SKM-1 (cell line): ENCODE measurements at regions not wholly inside any gene's neighbourhood (a gene's known extent, or its start where the extent isn't known, plus 50 kb on each side); places are given as distances from the start of the nearest gene placed in this dataset.

Experiments used
- DNase-seq: peaks from one replicate; lab custom pipeline; 2025; ENCODE audit not compliant: unreplicated experiment; lab: John Stamatoyannopoulos, UW

GRCh38 chr4:81639248-81639647, 167.5 kb upstream of the RASGEF1B start:
- DNase-seq: no peak

GRCh38 chr4:81638698-81639097, 167.0 kb upstream of the RASGEF1B start:
- DNase-seq: no peak

DNA sequence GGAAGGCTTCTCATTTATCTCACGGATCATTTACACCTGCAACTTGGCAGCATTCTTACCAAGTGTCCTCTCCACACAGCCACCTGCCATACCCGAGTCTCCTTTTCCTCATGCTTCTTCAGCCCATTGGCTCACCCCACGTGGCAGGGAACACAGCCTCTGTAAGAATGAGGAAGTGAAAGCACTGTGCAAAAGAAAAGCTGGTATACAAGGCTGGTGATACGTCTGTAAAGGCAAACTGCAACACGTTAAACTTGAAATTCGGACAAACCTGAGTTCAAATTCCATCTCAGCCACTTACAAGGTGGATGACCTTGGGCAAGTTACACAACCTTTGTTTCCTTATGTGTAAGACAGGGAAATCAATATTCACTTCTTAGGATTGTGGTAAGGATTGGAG, 164.0 kb upstream of the RASGEF1B start:
- DNase-seq: peak; percentile 34

DNA sequence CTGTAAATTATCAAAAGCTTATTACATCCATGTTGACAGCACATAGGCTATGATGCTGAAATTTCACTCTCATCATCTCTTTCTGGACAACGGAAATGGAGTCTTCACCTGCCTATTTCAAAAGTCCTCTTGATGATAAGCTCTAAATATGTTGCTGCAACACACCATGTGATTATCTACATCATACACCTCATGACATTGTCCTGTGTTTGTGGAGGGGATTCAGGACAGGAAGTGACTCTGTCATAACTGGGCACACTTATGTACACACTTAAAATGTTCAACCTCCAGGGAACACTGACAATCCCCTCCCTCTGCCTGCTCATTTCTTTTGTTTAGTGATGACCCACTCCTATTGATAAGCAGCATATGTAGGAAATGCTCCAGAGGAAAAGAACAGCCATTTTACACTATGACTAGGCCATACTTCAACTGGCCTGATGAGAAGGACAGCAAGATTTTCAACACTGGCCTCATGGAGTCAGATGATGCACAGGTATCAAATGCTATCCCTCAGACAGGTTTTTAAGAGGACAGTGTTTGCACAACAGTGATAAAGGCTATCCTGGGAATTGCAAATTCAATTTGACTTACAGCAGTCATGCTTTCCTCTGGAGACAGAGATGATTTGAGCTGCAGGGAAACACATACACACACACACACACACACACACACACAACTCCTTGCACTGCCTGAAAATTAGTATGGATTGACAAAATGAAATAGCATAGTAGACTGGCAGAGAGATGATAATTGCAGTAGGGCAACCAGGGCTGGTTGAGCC, 163.3 kb upstream of the RASGEF1B start:
- DNase-seq: no peak

DNA sequence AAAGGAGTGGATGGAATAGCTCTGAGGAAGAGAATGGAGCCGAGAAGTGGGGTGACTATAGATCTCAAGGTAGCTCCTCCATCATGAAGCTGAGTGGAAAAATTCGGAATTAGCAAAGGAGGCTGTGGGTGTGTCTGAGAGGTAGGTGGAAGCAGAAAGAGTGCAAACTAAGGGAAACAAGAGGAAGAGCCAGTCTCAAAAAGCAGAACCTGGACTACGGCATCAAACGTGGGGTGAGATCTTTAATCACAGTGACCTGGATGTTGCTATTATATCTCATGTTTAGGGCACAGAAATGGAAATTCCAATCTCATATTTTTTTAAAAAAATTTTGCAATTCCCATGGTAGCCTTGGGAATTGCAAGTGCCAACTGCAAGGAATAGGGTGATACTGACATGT, 162.5 kb upstream of the RASGEF1B start:
- DNase-seq: no peak

DNA sequence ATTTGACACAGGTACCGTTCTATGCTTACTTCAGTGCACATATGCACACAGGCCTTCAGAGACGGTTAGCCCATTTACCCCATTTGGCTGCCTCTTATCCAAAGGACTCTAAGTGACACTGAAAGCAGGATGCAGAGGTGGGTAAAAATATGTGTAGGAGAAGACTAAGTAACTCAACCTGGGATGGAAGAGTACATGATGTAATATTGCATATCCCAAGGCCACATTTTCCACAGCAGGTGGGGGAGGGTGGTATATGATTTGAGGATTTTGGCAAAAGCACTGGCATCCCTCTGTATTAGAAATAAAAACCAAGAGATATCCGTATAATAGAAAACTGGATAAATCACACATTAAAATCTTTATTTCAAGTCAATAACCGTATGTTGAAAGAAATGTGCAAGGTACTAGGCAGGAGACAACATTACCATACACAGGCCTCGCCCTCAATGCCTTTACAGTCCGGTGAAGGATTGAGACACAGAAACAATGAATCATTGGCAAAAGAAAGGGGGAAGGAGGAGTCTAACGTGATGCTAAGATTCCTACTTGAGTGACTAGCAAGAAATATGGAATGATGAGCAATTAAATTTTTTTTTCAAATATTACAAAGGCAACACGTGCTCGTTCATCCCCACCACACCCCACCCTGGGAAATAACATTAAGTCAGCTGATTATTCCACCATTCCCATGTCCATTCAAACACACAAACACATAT, 161.0 kb upstream of the RASGEF1B start:
- no peak for DNase-seq

GRCh38 chr4:81631958-81632441, 160.3 kb upstream of the RASGEF1B start:
- no peak for DNase-seq

DNA sequence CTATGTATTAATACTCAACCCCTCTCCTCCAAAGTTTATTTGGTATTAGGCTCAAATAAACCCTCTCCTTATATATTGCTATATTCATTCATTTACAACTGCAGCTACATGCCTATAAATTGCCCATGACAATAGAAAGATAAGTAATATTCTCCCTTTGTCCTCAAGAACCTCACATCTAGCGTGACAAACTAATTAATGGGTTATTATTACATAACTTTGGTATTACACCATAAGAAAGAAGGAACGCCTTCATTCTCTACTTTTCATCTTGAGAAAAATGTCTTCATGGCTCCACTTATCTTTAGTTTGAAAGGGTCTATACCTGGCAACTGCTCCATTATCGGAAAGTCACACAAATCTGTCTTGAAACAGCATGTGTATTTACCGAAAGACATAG, 157.7 kb upstream of the RASGEF1B start:
- no peak for DNase-seq

GRCh38 chr4:81628489-81628888, 156.8 kb upstream of the RASGEF1B start:
- DNase-seq: no peak

DNA sequence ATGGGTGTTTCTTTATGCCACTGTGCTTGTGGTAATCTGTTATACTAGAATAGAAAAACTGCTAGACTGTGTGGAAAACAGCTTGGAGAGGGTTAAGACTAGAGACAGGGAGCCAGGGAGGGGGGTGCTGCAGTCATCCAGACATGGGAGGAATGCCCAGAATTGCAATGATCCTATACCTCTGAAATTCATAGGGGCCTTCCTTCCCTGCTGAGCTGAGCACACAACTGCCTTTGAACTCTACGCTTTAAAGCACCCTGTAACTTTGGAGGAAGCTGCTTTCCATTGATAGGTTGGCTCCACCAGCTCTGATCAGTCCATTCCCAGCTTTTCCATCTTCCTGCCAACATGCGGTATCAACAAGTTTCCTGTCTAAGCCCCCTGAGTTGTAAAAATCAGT, 155.9 kb upstream of the RASGEF1B start:
- no peak for DNase-seq

DNA sequence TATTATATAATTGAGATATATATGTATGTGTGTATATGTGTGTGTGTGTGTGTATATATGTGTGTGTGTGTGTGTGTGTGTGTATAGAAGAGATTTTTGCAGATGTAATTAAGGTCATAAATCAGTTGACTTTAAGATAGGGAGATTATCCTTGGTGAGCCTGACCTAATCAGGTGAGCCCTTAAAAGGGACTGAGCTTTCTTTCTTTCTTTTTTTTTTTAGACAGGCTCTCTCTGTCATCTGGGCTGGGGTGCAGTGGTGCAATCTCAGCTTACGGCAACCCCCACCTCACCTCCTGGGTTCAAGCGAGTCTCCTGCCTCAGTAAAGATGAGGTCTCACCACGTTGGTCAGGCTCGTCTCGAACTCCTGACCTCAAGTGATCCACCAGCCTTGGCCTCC, 155.1 kb upstream of the RASGEF1B start:
- DNase-seq: no peak

- DNase-seq: no peak
These were observed 154.0 kb upstream of the RASGEF1B start for GRCh38 chr4:81625422-81626417.

GRCh38 chr4:81623434-81623833, 151.7 kb upstream of the RASGEF1B start:
- DNase-seq: no peak

DNA sequence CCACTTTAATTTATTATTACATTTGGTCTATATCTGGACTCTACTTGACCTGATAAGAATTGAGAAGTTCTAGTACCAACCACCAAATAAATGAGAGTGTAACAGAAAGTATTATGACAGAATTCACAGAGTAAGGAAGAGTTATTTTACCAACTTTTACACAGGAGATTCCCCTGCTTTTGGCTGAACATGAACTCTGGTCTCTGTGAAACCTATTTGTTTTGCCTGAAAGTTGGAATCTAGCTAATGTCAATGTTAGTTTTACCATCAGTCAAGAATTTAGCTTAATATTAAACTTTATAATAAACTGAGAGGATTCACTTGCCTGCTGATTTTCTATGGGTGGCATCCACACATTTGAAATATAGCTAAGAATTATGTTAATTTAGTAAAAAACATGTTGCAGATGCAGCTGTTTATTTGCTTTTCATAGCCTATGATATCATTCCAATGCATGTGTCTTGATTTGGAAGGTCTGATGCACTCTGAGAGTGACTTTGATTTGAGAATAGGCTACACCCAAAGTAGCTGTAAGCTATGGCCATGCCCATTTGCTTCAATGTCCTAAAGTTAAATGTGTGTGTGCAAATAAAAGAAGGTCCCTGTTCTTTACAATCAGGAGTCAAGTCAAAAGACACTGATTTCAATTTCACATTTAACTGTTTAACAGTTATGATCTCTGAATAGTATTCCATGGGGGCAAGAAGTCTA, 150.9 kb upstream of the RASGEF1B start:
- no peak for DNase-seq

DNA sequence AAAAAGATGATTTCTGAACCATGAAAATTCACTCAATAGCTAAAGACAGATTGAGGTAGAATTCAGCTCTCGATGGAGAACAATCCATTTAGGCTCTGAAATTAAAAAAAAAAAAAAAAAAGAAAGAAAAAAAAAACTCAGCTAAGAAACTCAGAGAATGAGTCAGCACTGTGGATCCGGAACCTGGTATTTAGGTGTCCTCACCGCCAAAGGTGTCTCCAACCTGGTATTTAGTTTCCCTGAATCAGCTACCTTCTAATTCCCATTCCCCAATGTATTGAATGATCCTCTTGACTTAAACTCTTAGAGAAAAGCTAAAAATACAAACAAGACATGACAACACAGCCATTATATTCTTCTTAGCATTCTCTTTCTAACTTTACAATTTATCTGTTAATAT, 150.3 kb upstream of the RASGEF1B start:
- no peak for DNase-seq

DNA sequence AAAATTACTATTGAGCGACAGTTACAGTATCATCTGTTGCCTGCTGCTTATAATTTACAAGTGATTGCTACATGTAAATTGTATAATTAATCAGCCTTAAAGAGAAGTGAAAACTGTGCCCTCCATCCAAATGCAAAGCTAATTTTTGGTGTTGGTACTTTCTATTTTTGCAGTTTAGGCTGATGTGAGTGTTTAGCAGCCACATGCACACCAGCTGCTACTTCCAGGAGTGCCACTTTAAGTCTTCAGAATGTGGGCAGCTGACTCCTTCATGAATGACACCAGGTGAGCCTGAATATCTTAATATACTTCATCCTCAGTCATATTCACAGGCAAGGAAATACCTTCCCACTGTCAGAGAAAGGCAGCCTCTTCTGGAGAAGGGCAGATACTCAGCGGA, 149.8 kb upstream of the RASGEF1B start:
- no peak for DNase-seq

DNA sequence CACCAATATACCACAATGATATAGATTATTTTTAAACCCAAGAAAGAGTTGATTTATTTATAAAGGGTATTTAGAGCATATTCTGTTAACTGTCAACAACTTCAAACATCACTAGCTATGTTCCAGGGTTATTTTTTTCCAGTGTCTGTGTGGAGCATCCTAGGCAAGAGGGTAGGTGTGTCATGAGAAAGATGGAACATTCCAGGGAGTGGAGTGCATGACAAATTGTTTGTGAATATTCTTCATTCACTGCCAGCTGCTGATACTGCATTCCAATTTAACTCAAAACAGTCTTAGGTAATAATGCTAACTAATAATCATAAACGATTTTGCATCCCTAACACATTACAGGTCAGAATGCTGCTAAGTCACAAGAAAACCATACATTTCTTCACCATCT, 148.7 kb upstream of the RASGEF1B start:
- no peak for DNase-seq

- DNase-seq: no peak
These were observed 145.8 kb upstream of the RASGEF1B start for GRCh38 chr4:81617545-81617944.

- no peak for DNase-seq
These were observed 139.5 kb upstream of the RASGEF1B start for GRCh38 chr4:81611221-81611620.

DNA sequence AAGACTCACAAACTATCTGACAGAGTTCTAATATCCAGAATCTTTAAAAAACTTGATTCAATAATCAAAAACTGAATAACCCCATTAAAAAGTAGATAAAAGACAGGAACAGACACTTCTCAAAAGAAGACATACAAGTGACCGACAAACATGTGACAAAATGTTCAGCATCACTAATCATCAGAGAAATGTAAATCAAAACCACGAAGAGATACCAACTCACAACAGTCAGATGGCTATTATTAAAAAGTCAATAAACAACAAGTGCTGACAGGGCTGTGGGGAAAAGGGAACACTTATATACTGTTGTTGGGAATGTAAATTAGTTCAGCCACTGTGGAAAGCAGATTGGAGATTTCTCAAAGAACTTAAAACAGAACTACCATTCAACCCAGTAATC, 138.1 kb upstream of the RASGEF1B start:
- no peak for DNase-seq

DNA sequence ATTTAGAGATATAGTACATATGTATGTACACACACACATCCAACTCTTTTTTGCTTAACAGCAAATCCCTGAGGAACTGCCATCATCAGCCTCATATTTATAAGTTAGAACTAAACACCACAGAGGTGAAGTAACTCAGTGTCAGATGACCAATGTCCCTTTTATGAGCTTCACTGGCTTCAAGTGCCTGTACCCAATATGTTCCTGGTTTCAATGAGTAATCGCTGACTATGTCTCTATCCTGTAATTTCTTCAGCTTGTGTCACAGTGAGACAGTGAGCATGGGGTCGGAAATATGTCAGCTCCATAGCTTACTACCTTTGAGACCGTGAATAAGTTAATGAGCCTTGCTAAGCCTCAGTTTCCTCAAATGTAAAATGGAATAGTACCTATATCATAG, 136.2 kb upstream of the RASGEF1B start:
- DNase-seq: no peak
